OCI-LY7 (cell line): ENCODE measurements at regions not wholly inside any gene's neighbourhood (a gene's known extent, or its start where the extent isn't known, plus 50 kb on each side); places are given as distances from the start of the nearest gene placed in this dataset. TPM values are rescaled to one million over a fixed set of nuclear protein-coding genes. Genes with fewer than 3 reads are reported as not detected.

ENCODE experiments used
- small RNA-seq: library from RNA; depleted of rRNA; stranded (forward); fragments of <200 nt; gene quantifications from one replicate; pipeline ENCODE3, GENCODE V24; 2014

Small RNA genes lying in the stretch of these regions (small RNA-seq; reads per million reads assigned to genes)
- gene AC103996.1: not detected
- gene AC112693.2: not detected
